Activated CD4-positive, alpha-beta T cell treated with anti-CD3 and anti-CD28 coated beads for 36 hours (primary cell): ENCODE measurements at regions not wholly inside any gene's neighbourhood (a gene's known extent, or its start where the extent isn't known, plus 50 kb on each side); places are given as distances from the start of the nearest gene placed in this dataset.
"Not testable (repeated sequence)": the region's sequence is repeated elsewhere in the genome, so short reads cannot be mapped to it uniquely, and the experiment has no call there.

Source experiments
- ATAC-seq: fragments of 200-7000 bp; cut with Tn5 transposase; one replicate; pipeline ENCODE4 v1.10.0; 2021; ENCODE audit warnings: mild to moderate bottlenecking, moderate library complexity
- CTCF ChIA-PET: fragments of 350-600 bp; sonication (Branson Sonifier 250); formaldehyde crosslinking; loops from one replicate; lab custom pipeline; 2021; ENCODE audit warnings: antibody characterized with exemption; lab: Charles Lee
- POLR2A ChIA-PET: fragments of 350-600 bp; sonication (Branson Sonifier 250); formaldehyde crosslinking; loops from one replicate; lab custom pipeline; 2021; ENCODE audit warnings: antibody characterized with exemption, inconsistent platforms; lab: Charles Lee
- DNase-seq: peaks from one replicate; pipeline ENCODE4 v3.0.0-alpha.2; 2020
- H3K27ac Mint-ChIP-seq: one replicate; pipeline ENCODE4 v1.8.0; 2021; ENCODE audit warnings: mixed read lengths
- H3K27me3 Mint-ChIP-seq: one replicate; pipeline ENCODE4 v1.8.0; 2021; ENCODE audit warnings: mixed read lengths
- H3K36me3 Mint-ChIP-seq: one replicate; pipeline ENCODE4 v1.8.0; 2021; ENCODE audit warnings: low read depth, mixed read lengths
- H3K4me1 Mint-ChIP-seq: one replicate; pipeline ENCODE4 v1.8.0; 2021; ENCODE audit warnings: mixed read lengths
- H3K4me3 Mint-ChIP-seq: one replicate; pipeline ENCODE4 v1.8.0; 2021; ENCODE audit warnings: mild to moderate bottlenecking, moderate library complexity, mixed read lengths
- H3K9me3 Mint-ChIP-seq: one replicate; pipeline ENCODE4 v1.8.0; 2021; ENCODE audit warnings: low read depth, mixed read lengths
- intact Hi-C, 2 experiments: fragments of 100-400 bp; cut with DNase I in 1 of 2; cut with micrococcal nuclease in 1 of 2; formaldehyde crosslinking; loops; one replicate each; pipeline versions ENCODE4 v1.14.2 to v1.15.1; 2022 to 2024; cut with DNase I, micrococcal nuclease

GRCh38 chrY:20042993-20043392 is 298.5 kb upstream of the KDM5D start:
- intact Hi-C loops: no loop called here
- no peak for ATAC-seq
- Mint-ChIP-seq H3K4me3 (no peak overlapping the region), H3K36me3 (no peaks in the 10 kb centered on the region), H3K27me3 (no peaks in the 10 kb centered on the region), H3K27ac (no peak overlapping the region), H3K9me3 (no peaks in the 10 kb centered on the region), H3K4me1 (no peaks in the 10 kb centered on the region)
- CTCF ChIA-PET: no interaction called here
- no peak for DNase-seq
- POLR2A ChIA-PET: no interaction called here

DNA sequence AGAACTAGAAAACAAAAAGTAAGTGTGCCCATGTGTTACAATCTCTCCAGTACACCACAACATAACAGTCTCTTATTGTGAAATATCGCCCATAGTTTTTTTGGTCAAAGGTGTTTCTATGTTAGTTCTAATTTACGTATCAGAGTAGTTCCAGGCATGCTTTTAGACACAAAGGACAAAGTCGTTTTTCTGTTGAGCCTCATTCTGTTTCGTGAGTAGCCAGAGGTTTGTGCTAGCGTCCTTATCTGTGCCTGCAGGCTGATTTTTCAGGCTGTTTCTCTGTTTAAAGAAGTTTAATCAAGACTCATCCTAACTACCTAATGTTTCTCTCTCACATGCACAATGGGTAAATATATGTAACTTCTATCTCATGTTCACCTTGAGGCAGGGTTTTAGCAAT is 281.1 kb upstream of the KDM5D start:
- H3K4me1 Mint-ChIP-seq: no peaks in the 10 kb centered on the region
- H3K36me3 Mint-ChIP-seq: no peaks in the 10 kb centered on the region
- intact Hi-C loops: no loop called here
- H3K9me3 Mint-ChIP-seq: peaks cover 5% of the 10 kb centered on the region
- DNase-seq: no peak
- no peaks in the 10 kb centered on the region for H3K27me3 Mint-ChIP-seq
- H3K4me3 Mint-ChIP-seq: no peak overlapping the region
- POLR2A ChIA-PET: no interaction called here
- CTCF ChIA-PET: no interaction called here
- ATAC-seq: no peak
- H3K27ac Mint-ChIP-seq: no peak overlapping the region

DNA sequence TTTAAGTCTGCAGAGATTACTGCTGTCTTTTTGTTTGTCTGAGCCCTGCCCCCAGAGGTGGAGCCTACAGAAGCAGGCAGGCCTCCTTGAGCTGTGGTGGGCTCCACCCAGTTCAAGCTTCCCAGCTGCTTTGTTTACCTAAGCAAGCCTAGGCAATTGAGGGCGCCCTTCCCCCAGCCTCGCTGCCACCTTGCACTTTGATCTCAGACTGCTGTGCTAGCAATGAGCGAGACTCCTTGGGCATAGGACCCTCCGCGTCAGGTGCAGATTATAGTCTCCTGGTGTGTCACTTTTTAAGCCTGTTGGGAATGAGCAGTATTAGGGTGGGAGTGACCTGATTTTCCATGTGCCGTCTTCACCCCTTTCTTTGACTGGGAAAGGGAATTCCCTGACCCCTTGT is 248.9 kb upstream of the KDM5D start:
- POLR2A ChIA-PET, H3K27ac Mint-ChIP-seq, H3K36me3 Mint-ChIP-seq: not testable (repeated sequence)

DNA sequence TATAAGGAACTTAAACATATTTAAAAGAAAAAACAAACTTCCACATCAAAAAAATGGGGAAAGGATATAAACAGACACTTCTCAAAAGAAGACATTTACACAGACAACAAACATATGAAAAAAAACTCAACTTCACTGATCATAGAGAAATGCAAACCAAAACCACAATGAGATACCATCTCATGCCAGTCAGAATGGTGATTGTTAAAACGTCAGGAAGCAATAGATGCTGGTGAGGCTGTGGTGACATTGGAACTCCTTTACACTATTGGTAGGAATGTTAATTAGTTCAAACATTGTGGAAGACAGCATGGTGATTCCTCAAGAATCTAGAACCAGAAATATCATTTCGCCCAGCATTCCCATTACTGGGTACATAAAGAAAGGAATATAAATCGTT is 228.5 kb upstream of the KDM5D start:
- no peak overlapping the region for H3K27ac Mint-ChIP-seq
- DNase-seq: no peak
- no peaks in the 10 kb centered on the region for H3K9me3 Mint-ChIP-seq
- H3K4me1 Mint-ChIP-seq: peaks cover 5% of the 10 kb centered on the region
- no peak for ATAC-seq
- no peak overlapping the region for H3K4me3 Mint-ChIP-seq
- H3K36me3 Mint-ChIP-seq: no peaks in the 10 kb centered on the region
- intact Hi-C loops: loop anchor here in 1 of 2 experiments (10.0 kb wide), 1 partner anchor 62 kb away; no protein-coding TSS in a partner anchor
- POLR2A ChIA-PET: no interaction called here
- CTCF ChIA-PET: no interaction called here
- no peaks in the 10 kb centered on the region for H3K27me3 Mint-ChIP-seq

More for the DNA sequence above, 248.9 kb upstream of the KDM5D start:
- peak; percentile 4 for DNase-seq
- CTCF ChIA-PET: interaction anchor here (0.8 kb wide), 1 partner anchor 18 kb away, joined by 3 read pairs; no protein-coding TSS in a partner anchor
- H3K27me3 Mint-ChIP-seq, H3K4me3 Mint-ChIP-seq, intact Hi-C loops, H3K9me3 Mint-ChIP-seq, ATAC-seq, H3K4me1 Mint-ChIP-seq: not testable (repeated sequence)

DNA sequence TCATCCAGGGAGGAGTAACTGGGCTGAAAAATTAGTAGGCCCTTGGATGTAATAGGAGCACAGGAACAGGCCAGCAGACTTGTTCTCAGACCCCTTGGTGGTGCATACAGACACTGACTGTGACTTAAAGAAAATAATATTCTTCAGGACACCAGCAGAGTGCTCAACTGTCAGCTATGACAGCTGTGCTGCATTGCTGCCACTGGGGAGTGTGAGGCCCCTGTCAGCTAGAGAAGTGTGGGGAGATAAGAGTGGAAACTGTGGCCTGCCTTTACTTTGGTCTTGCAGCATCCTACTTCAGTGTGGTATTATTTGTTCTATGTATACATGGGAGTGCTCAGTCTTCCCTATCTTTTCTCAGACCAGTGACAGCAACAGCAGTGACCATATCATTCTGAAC is 203.2 kb upstream of the KDM5D start:
- CTCF ChIA-PET: interaction anchor here (0.5 kb wide), 1 partner anchor 410 kb away, joined by 3 read pairs; no protein-coding TSS in a partner anchor
- intact Hi-C loops: no loop called here

DNA sequence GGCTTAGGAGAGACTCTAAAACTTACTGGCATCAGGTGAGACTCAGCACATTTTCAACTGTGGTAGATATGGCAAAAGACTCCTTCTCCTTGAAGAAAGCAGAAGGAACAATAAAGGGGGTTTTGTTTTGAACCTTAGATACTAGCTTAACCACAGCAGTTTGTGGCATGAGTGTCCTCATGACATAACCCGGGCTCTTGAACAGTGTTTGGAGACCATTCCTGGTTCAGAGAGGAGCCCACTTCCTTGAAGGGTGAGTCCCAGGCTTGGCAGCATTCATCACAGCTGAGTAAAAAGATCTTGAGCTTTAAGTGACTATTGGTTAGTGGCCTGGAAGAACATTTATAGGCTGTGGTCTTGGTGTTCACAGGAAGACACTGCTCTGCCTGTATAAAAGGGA is 154.5 kb upstream of the KDM5D start:
- no peak overlapping the region for H3K4me3 Mint-ChIP-seq
- ATAC-seq (no peak), DNase-seq (no peak)
- no peaks in the 10 kb centered on the region for H3K36me3 Mint-ChIP-seq
- ChIA-PET CTCF (no interaction called here), POLR2A (no interaction called here)
- H3K27ac Mint-ChIP-seq: no peak overlapping the region
- H3K4me1 Mint-ChIP-seq: no peaks in the 10 kb centered on the region
- H3K9me3 Mint-ChIP-seq: no peaks in the 10 kb centered on the region
- no peaks in the 10 kb centered on the region for H3K27me3 Mint-ChIP-seq
- intact Hi-C loops: no loop called here

More for the DNA sequence above, 203.2 kb upstream of the KDM5D start:
- Mint-ChIP-seq H3K27ac (no peak overlapping the region), H3K27me3 (no peaks in the 10 kb centered on the region), H3K4me3 (no peak overlapping the region), H3K9me3 (no peaks in the 10 kb centered on the region), H3K36me3 (no peaks in the 10 kb centered on the region), H3K4me1 (no peaks in the 10 kb centered on the region)
- no peak for DNase-seq
- ATAC-seq: no peak
- POLR2A ChIA-PET: no interaction called here

- ChIA-PET POLR2A (no interaction called here), CTCF (no interaction called here)
- ATAC-seq (no peak), DNase-seq (no peak)
- Mint-ChIP-seq H3K27me3 (no peaks in the 10 kb centered on the region), H3K4me3 (no peak overlapping the region), H3K27ac (no peak overlapping the region), H3K4me1 (no peaks in the 10 kb centered on the region), H3K9me3 (no peaks in the 10 kb centered on the region), H3K36me3 (no peaks in the 10 kb centered on the region)
- intact Hi-C loops: no loop called here
Measured at GRCh38 chrY:19892076-19892964, 147.8 kb upstream of the KDM5D start.

- ChIA-PET POLR2A (no interaction called here), CTCF (no interaction called here)
- Mint-ChIP-seq H3K36me3 (no peaks in the 10 kb centered on the region), H3K9me3 (no peaks in the 10 kb centered on the region), H3K4me3 (no peak overlapping the region), H3K4me1 (no peaks in the 10 kb centered on the region), H3K27me3 (no peaks in the 10 kb centered on the region), H3K27ac (no peak overlapping the region)
- ATAC-seq: no peak
- DNase-seq: no peak
- intact Hi-C loops: no loop called here
Measured at GRCh38 chrY:19882145-19882544, 137.6 kb upstream of the KDM5D start.

DNA sequence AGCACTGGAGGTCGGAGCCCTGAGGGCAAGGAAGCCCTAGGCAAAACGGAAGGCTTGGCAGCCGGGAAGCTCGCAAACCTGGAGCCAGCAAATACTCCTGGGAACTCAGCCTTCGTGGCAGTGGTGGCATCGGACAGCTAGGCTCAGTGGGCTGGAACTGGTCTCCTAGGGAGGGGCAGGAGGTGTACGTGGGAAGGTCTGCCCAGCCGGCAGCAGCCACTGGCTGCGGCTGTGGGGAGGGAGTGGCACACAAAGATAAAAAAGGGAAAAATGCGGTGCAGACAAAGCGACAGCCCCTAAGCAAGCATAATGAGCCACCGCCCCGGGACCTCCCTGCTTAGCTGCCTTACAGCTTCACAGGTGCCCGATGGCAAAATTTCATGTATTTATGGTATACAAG is 125.2 kb upstream of the KDM5D start:
- Mint-ChIP-seq H3K4me3 (no peak overlapping the region), H3K9me3 (no peaks in the 10 kb centered on the region), H3K36me3 (no peaks in the 10 kb centered on the region), H3K27ac (no peak overlapping the region), H3K27me3 (peaks cover 2% of the 10 kb centered on the region), H3K4me1 (no peaks in the 10 kb centered on the region)
- intact Hi-C loops: no loop called here
- ChIA-PET POLR2A (no interaction called here), CTCF (no interaction called here)
- no peak for ATAC-seq
- DNase-seq: no peak

DNA sequence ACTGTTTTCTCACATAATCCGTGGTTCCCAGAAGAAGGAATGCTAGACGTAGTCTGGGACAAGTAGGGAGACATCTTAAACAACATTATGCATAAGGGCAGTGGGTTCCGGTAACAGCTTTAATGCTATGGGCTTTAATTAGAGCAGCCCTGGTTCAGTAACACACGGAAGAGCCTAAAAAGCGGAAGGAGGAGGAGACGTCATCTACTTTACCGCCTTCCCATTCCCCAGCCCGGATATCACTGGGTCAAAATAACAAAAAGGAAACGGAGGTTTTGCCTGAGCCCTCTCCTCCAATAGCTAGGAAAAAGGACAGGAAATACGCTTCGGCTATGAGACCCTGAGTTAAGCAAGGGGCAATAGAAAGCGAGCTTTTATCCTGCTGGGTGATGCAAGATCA is 124.8 kb upstream of the KDM5D start:
- Mint-ChIP-seq H3K4me1 (no peaks in the 10 kb centered on the region), H3K4me3 (no peak overlapping the region), H3K36me3 (no peaks in the 10 kb centered on the region), H3K27ac (no peak overlapping the region), H3K9me3 (no peaks in the 10 kb centered on the region), H3K27me3 (peaks cover 2% of the 10 kb centered on the region)
- DNase-seq: no peak
- intact Hi-C loops: no loop called here
- POLR2A ChIA-PET: no interaction called here
- CTCF ChIA-PET: no interaction called here
- ATAC-seq: no peak

DNA sequence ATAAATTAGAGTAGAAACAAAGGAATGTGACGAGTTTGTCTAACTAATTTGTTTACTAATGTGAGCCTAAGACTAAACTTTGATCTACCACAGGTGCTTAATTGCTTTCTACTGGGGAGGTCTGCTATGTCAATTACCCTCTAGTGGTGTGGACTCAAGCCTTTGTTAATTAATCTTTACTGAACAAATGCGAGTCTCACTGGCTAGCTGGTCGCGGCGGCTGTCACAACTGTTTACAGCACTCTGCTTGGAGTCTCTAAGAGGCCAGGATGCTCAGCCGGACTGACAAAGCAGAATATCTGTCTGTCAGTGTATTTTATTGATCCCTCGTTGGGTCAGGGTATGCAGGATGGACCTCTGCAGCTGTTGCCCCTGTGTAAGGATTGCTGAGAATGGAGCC is 124.1 kb upstream of the KDM5D start:
- intact Hi-C loops: no loop called here
- peaks cover 2% of the 10 kb centered on the region for H3K27me3 Mint-ChIP-seq
- no peak overlapping the region for H3K4me3 Mint-ChIP-seq

GRCh38 chrY:19856474-19857135 is 112.1 kb upstream of the KDM5D start:
- DNase-seq (no peak), ATAC-seq (no peak)
- Mint-ChIP-seq H3K27ac (no peak overlapping the region), H3K27me3 (no peaks in the 10 kb centered on the region), H3K9me3 (peaks cover 4% of the 10 kb centered on the region), H3K36me3 (no peaks in the 10 kb centered on the region), H3K4me1 (peaks cover 8% of the 10 kb centered on the region), H3K4me3 (no peak overlapping the region)
- CTCF ChIA-PET: interaction anchor here (0.7 kb wide), 1 partner anchor 550 kb away, joined by 3 read pairs; no protein-coding TSS in a partner anchor
- intact Hi-C loops: loop anchor here in 1 of 2 experiments (10.0 kb wide), 1 partner anchor 58 kb away; no protein-coding TSS in a partner anchor
- POLR2A ChIA-PET: no interaction called here

More for the DNA sequence above, 124.1 kb upstream of the KDM5D start:
- Mint-ChIP-seq H3K36me3 (no peaks in the 10 kb centered on the region), H3K27ac (no peak overlapping the region), H3K4me1 (no peaks in the 10 kb centered on the region), H3K9me3 (no peaks in the 10 kb centered on the region)
- CTCF ChIA-PET: no interaction called here
- no peak for ATAC-seq
- POLR2A ChIA-PET: no interaction called here
- DNase-seq: no peak
